ENCODE measurements at regions not wholly inside any gene's neighbourhood (a gene's known extent, or its start where the extent isn't known, plus 50 kb on each side); places are given as distances from the start of the nearest gene placed in this dataset.

DNA sequence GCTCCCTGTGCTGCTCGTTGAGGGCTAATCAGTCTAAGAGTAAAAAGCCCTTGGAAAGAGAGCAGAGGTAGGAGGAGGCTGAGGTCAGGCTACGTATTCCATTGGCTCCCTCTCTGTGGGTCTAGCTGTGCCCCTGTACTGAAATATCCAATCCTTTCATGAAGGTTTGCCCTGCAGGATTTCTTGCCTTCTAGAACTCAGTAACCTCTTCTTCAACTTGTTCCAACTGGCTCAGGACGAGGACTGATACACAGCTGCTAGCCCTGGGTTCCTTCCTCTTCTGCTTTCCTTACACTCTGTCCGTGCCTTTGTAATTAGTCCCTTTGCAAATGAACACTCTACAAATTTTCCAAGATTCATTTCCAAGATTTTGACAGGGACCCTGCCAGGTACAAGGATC, 560.5 kb downstream of the ACTR3B start:
- no peak overlapping the region for H3K4me3 ChIP-seq (replicated peaks in 1 of 3)
- no peaks in the 10 kb centered on the region for H3K4me1 ChIP-seq
- no peaks in the 10 kb centered on the region for H3K27me3 ChIP-seq
- no peak for DNase-seq
- H3K9me3 ChIP-seq, result no peaks in the 10 kb centered on the region
- TF ChIP-seq, protein P1, sequence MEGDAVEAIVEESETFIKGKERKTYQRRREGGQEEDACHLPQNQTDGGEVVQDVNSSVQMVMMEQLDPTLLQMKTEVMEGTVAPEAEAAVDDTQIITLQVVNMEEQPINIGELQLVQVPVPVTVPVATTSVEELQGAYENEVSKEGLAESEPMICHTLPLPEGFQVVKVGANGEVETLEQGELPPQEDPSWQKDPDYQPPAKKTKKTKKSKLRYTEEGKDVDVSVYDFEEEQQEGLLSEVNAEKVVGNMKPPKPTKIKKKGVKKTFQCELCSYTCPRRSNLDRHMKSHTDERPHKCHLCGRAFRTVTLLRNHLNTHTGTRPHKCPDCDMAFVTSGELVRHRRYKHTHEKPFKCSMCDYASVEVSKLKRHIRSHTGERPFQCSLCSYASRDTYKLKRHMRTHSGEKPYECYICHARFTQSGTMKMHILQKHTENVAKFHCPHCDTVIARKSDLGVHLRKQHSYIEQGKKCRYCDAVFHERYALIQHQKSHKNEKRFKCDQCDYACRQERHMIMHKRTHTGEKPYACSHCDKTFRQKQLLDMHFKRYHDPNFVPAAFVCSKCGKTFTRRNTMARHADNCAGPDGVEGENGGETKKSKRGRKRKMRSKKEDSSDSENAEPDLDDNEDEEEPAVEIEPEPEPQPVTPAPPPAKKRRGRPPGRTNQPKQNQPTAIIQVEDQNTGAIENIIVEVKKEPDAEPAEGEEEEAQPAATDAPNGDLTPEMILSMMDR (IDR thresholded peaks at IDR 0.05), result no peak
- no peak for TF ChIP-seq POLR2A (IDR thresholded peaks at IDR 0.05)
- WGBS, 2 donors, result 16 to 40% methylated on average over 4 of the region's 4 CpGs
- H3K27ac ChIP-seq, result no peak overlapping the region
- intact Hi-C loops (cut with DNase I), result no loop called here
- no peaks in the 10 kb centered on the region for H3K36me3 ChIP-seq

DNA sequence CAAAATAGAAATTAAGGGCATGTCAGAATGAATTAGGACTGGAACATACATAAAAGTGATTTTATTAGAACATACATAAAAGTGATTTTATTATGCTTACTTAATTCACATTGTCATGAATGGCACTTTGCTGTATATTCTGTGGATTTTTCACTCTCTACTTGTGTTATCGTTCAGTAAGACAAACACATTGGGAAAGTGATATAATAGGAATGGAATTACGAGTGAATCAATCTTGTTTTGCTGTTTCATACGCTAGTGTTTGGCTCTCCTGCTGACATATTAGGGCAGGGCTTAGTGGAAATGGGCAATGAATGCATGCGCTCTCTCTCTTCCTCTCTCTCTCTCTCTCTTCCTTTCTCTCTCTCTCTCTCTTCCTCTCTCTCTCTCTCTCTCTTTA, 561.1 kb downstream of the ACTR3B start:
- DNase-seq, result no peak
- Histone ChIP-seq H3K4me3 (replicated peaks in 1 of 3) (no peak overlapping the region), H3K36me3 (no peaks in the 10 kb centered on the region), H3K4me1 (no peaks in the 10 kb centered on the region), H3K27ac (no peak overlapping the region), H3K27me3 (no peaks in the 10 kb centered on the region), H3K9me3 (no peaks in the 10 kb centered on the region)
- TF ChIP-seq, protein P1 (IDR thresholded peaks at IDR 0.05), result no peak
- no peak for TF ChIP-seq POLR2A (IDR thresholded peaks at IDR 0.05)
- WGBS, 2 donors, result 74 to 76% methylated on average over 4 of the region's 4 CpGs
- intact Hi-C loops (cut with DNase I), result no loop called here

DNA sequence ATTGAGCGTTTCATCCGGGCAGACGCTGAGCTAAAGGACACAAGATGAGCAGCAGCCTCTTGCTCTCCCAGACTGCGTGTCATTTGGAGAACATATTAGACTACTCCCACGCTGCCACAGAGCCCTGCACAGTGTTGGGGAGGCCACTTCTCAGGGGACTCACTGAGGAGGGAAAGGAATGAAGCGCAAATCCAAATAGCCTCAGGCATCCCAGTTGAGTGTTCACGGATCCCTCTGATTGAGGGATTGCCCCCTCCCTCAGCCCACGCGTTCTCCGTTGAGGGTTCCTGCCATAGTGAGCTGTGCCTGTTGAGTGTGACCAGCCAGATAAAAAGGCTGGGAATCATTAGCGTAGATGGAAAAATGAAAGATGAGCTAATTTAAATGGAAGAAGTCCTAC, 563.4 kb downstream of the ACTR3B start:
- no peak for TF ChIP-seq POLR2A (IDR thresholded peaks at IDR 0.05)
- TF ChIP-seq, protein P1 (IDR thresholded peaks at IDR 0.05), result no peak
- DNase-seq, result no peak
- no peaks in the 10 kb centered on the region for H3K9me3 ChIP-seq
- 35 to 39% methylated on average over 11 of the region's 11 CpGs for WGBS, 2 donors
- no peak overlapping the region for H3K4me3 ChIP-seq (replicated peaks in 1 of 3)
- no peak overlapping the region for H3K27ac ChIP-seq
- H3K36me3 ChIP-seq, result no peaks in the 10 kb centered on the region
- intact Hi-C loops (cut with DNase I), result no loop called here
- no peaks in the 10 kb centered on the region for H3K27me3 ChIP-seq
- H3K4me1 ChIP-seq, result no peaks in the 10 kb centered on the region

GRCh38 chr7:153324094-153324493, 564.5 kb downstream of the ACTR3B start:
- H3K27me3 ChIP-seq, result no peaks in the 10 kb centered on the region
- intact Hi-C loops (cut with DNase I), result no loop called here
- WGBS, 2 donors, result 69 to 78% methylated on average over 5 of the region's 5 CpGs
- no peak overlapping the region for H3K4me3 ChIP-seq (replicated peaks in 1 of 3)
- no peak overlapping the region for H3K27ac ChIP-seq
- no peak for TF ChIP-seq POLR2A (IDR thresholded peaks at IDR 0.05)
- TF ChIP-seq, protein P1 (IDR thresholded peaks at IDR 0.05), result no peak
- no peaks in the 10 kb centered on the region for H3K4me1 ChIP-seq
- no peak for DNase-seq
- H3K9me3 ChIP-seq, result no peaks in the 10 kb centered on the region
- no peaks in the 10 kb centered on the region for H3K36me3 ChIP-seq

DNA sequence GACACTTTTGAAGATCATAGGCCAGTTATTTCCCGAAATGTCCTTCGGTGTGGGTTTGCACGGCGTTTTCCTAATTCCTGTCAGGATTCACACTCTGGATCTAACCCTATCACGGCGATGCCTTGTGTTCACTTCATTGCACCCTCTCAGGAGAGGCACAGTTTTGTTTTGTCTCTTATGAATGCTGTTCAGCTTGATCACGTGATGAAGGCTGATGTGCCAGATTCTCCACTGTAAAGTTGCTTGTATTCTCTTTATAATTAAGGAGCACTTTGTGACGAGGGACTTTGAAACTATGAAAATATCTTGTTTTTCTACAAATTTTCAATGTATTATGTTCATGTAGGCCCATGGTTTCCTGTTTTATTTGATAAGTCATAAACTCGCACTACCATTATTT, 568.1 kb downstream of the ACTR3B start:
- DNase-seq, result no peak
- Histone ChIP-seq H3K4me1 (no peaks in the 10 kb centered on the region), H3K27ac (no peak overlapping the region), H3K4me3 (replicated peaks in 1 of 3) (no peak overlapping the region), H3K36me3 (no peaks in the 10 kb centered on the region), H3K9me3 (no peaks in the 10 kb centered on the region), H3K27me3 (no peaks in the 10 kb centered on the region)
- TF ChIP-seq, protein P1 (IDR thresholded peaks at IDR 0.05), result no peak
- TF ChIP-seq POLR2A (IDR thresholded peaks at IDR 0.05), result no peak
- intact Hi-C loops (cut with DNase I), result no loop called here
- WGBS, 2 donors, result 85 to 95% methylated on average over 9 of the region's 9 CpGs

Measured in thyroid gland (tissue), 4 donors.